Ovary (tissue), 3 donors: ENCODE measurements at regions not wholly inside any gene's neighbourhood (a gene's known extent, or its start where the extent isn't known, plus 50 kb on each side); places are given as distances from the start of the nearest gene placed in this dataset.

Experiments used
- CTCF ChIP-seq, 3 donors: fragments of 450-650 bp in 2 of 3; fragments of 200-600 bp in 1 of 3; IDR thresholded peaks; one replicate each; pipeline versions ENCODE4 v1.5.1 to v1.8.0; 2016 to 2022; ENCODE audit warnings: antibody characterized with exemption in 3 of 3, mild to moderate bottlenecking in 1 of 3
- EP300 ChIP-seq: sonication (generic); formaldehyde crosslinking; IDR thresholded peaks from one replicate; pipeline ENCODE4 v1.6.1; 2017; ENCODE audit warnings: antibody characterized with exemption
- POLR2A ChIP-seq: fragments of 450-650 bp; IDR thresholded peaks from one replicate; pipeline ENCODE4 v1.6.1; 2017; ENCODE audit warnings: antibody characterized with exemption, mild to moderate bottlenecking, moderate library complexity
- donor health status: DM: no; HTN: no; CAD: no.

DNA sequence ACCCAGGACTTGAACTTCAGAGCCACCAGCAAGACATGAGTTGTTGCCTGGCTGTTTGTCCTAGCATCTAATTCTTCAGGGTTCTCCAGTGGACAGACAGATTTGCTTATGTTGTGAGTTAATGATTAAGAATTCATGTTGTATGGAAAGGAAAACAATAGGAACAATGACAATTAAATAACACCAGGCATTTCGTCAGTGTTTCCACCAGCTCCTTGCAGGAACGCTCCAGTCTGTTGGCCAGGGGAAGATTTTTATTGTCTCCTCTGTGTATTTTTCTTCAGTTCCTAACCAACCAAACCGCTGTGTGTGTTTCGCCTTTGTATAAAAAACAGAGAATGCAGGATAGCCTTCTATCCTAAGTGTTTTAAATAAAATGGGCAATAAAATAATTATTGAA lies 64.4 kb upstream of the PTGFR start:
- TF ChIP-seq CTCF (IDR thresholded peaks at IDR 0.05) (no peak), POLR2A (no peak), EP300 (no peak)
